Naive B cell (primary cell): ENCODE measurements at regions not wholly inside any gene's neighbourhood (a gene's known extent, or its start where the extent isn't known, plus 50 kb on each side); places are given as distances from the start of the nearest gene placed in this dataset.

Source experiments
- ATAC-seq, 2 donors: fragments of 150-1000 bp; cut with Tn5 transposase; 2 replicates each; pipeline ENCODE4 v1.10.0; 2021; ENCODE audit warnings: low read depth in 2 of 2, mild to moderate bottlenecking in 2 of 2, moderate library complexity in 2 of 2
- DNase-seq: peaks from one replicate; pipeline ENCODE4 v3.0.0; 2022
- H3K27ac Mint-ChIP-seq, 6 donors: one replicate each; pipeline ENCODE4 v1.8.0; 2020 to 2022; ENCODE audit warnings: mild to moderate bottlenecking in 6 of 6, mixed read lengths in 6 of 6, moderate library complexity in 5 of 6, inconsistent platforms in 2 of 6
- H3K27me3 Mint-ChIP-seq, 3 donors: one replicate each; pipeline ENCODE4 v1.8.0; 2021 to 2022; ENCODE audit warnings: mixed read lengths in 3 of 3, mild to moderate bottlenecking in 1 of 3
- H3K36me3 Mint-ChIP-seq, 2 donors: one replicate each; pipeline ENCODE4 v1.8.0; 2020 to 2022; ENCODE audit warnings: mixed read lengths in 2 of 2, inconsistent platforms in 1 of 2, mild to moderate bottlenecking in 1 of 2
- H3K4me1 Mint-ChIP-seq, 3 donors: one replicate each; pipeline ENCODE4 v1.8.0; 2020 to 2022; ENCODE audit warnings: mixed read lengths in 3 of 3, inconsistent platforms in 1 of 3, mild to moderate bottlenecking in 1 of 3, moderate library complexity in 1 of 3
- H3K4me3 Mint-ChIP-seq, 8 donors: one replicate each; pipeline ENCODE4 v1.8.0; 2020 to 2022; ENCODE audit warnings: mild to moderate bottlenecking in 8 of 8, mixed read lengths in 8 of 8, moderate library complexity in 8 of 8, inconsistent platforms in 2 of 8
- H3K9me3 Mint-ChIP-seq, 7 donors: one replicate each; pipeline ENCODE4 v1.8.0; 2020 to 2022; ENCODE audit warnings: mixed read lengths in 7 of 7, mild to moderate bottlenecking in 5 of 7, inconsistent platforms in 2 of 7, moderate library complexity in 1 of 7

DNA sequence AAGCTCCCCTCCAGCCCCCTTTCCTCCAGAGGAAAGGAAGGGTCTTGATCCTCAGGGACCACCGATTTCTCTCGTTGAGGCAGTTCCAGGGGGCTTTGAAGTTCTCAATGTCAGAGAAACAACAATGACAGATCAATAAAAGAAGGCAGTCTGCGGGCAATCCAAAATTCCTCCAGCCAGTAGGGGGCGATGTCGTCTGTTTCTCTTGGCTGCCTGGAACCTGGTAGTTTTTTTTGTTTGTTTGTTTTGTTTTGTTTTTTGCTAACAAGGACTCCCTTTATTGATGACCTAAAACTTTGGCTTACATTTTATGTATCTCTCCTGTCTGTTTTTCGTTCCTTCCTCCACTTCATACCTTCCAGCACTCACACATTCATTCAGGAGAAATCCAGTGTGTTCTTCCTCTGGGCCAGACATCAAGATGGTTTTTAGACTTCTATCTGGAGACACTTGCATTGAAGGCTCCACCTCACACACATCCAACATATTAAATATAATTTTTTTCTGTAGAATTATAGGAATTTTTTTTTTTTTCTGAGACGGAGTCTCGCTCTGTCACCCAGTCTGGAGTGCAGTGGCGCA is 276.6 kb downstream of the RPLP1 start:
- ATAC-seq: peak; percentile 30 to 36
- H3K4me1 Mint-ChIP-seq: peaks cover 8 to 20% (median 16%) of the 10 kb centered on the region in 3 donors
- H3K9me3 Mint-ChIP-seq: no peaks in the 10 kb centered on the region
- no peaks in the 10 kb centered on the region for H3K36me3 Mint-ChIP-seq
- peak overlapping the region in 1 of 8 donors; percentile 7 for H3K4me3 Mint-ChIP-seq
- peaks cover 8 to 26% (median 24%) of the 10 kb centered on the region in 3 donors for H3K27me3 Mint-ChIP-seq
- DNase-seq: peak; percentile 47
- no peak overlapping the region for H3K27ac Mint-ChIP-seq

DNA sequence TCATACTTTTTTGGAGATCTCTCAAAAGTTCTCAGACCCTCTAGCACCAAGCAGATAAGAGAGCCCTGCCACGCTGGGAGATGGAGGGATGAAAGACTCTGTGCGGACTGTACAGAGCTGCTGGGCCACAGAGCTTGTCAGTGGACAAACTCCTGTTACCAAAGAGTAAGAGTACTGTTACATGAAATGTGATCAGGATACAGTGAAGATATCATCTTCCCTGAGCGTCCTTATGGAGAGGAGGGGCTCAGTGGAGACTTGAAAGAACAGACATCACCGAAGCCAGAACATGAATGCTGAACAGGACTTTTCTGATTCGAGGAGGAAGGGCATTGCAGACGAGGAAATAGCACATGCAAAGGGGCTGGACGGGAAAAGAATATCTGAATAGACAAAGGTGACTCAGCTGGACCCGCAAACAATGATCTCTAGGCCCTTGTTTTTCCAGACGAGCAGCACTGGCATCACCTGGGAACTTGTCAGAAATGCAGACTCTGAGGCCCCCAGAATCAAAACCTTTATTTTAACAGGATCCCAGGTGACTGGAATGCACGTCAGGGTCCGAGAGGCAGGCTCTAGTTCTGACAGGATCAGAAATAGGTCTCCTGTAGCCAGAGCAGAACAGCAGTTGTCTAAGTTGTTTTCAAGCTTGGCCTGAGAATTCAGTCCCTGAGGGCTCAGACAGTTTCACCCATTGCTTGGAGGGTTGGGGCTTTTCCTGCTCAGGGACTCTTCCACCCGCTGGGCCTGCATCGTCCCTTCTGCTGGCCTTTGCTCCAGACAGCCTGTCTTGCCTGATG is 277.9 kb downstream of the RPLP1 start:
- ATAC-seq (no peak), DNase-seq (no peak)
- Mint-ChIP-seq H3K36me3 (no peaks in the 10 kb centered on the region), H3K27ac (peak overlapping the region in 1 of 6 donors; percentile 81), H3K4me3 (no peak overlapping the region), H3K4me1 (peaks cover 4 to 16% (median 16%) of the 10 kb centered on the region in 3 donors), H3K9me3 (no peaks in the 10 kb centered on the region), H3K27me3 (peaks cover 0 to 17% (median 17%) of the 10 kb centered on the region in 3 donors)

DNA sequence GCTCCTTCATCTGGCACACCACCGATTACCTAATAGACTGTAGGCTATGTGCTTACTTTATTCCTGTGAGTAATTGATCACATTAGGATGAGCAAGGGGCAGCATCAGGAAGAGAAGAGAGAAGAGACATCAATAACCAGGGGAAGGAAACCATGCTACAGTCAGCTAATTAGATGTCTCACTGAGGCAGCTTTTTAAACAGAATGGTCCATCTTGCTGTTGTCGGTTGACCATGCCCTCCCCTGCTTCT is 278.4 kb downstream of the RPLP1 start:
- ATAC-seq (no peak), DNase-seq (no peak)
- H3K4me3 Mint-ChIP-seq: no peak overlapping the region
- no peak overlapping the region for H3K27ac Mint-ChIP-seq
- H3K4me1 Mint-ChIP-seq: peaks cover 3 to 12% (median 11%) of the 10 kb centered on the region in 3 donors
- H3K27me3 Mint-ChIP-seq: peaks cover 0 to 19% (median 14%) of the 10 kb centered on the region in 3 donors
- H3K9me3 Mint-ChIP-seq: no peaks in the 10 kb centered on the region
- H3K36me3 Mint-ChIP-seq: no peaks in the 10 kb centered on the region

DNA sequence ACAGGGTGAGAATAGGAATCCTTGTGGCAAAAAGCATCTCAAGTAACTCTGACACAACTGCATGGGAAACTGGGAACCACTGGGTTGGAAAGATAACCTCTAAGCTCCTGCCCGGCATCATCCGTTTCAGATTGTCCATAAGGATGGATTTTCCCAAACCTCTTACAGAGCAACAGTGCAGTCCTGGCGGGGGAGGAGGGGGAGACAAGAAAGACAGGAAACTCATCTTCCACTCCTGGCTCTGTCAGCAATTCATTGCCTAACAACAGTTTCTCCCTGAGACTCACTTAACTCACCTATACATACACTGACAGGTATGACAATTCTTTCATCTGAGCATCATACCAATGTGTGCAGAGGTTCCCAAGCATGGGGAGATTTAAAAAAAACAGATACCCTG is 279.0 kb downstream of the RPLP1 start:
- no peak overlapping the region for H3K27ac Mint-ChIP-seq
- H3K27me3 Mint-ChIP-seq: peaks cover under 1 to 24% (median 14%) of the 10 kb centered on the region in 3 donors
- ATAC-seq (no peak), DNase-seq (no peak)
- H3K9me3 Mint-ChIP-seq: no peaks in the 10 kb centered on the region
- H3K4me3 Mint-ChIP-seq: peak overlapping the region in 1 of 8 donors; percentile 6
- no peaks in the 10 kb centered on the region for H3K36me3 Mint-ChIP-seq
- H3K4me1 Mint-ChIP-seq: peaks cover 0 to 6% (median 5%) of the 10 kb centered on the region in 3 donors

DNA sequence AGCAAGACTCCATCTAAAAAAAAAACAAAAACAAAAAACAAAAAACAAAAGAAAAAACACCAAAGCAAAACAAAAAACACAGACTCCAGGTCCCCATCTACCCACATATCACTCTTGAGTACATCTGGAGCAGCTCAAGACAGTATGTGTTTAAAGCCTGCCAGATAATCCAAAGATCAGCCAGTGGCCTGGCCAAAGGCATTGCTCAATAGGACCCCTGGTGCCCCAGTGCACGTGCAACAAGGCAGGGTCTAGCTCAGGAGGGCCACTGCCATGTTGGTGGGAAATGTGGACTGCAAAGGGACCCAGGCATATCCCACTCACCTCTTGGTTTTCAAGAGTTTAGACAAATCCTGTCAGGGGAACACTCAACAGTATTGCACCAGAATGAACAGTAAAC is 279.5 kb downstream of the RPLP1 start:
- no peak overlapping the region for H3K27ac Mint-ChIP-seq
- peaks cover 0 to 5% (median 4%) of the 10 kb centered on the region in 3 donors for H3K4me1 Mint-ChIP-seq
- H3K27me3 Mint-ChIP-seq: peaks cover 6 to 30% (median 20%) of the 10 kb centered on the region in 3 donors
- H3K9me3 Mint-ChIP-seq: peaks cover 0 to 3% (median 0%) of the 10 kb centered on the region in 7 donors
- DNase-seq: no peak
- peaks cover 0 to 5% of the 10 kb centered on the region in 2 donors for H3K36me3 Mint-ChIP-seq
- no peak overlapping the region for H3K4me3 Mint-ChIP-seq
- no peak for ATAC-seq

DNA sequence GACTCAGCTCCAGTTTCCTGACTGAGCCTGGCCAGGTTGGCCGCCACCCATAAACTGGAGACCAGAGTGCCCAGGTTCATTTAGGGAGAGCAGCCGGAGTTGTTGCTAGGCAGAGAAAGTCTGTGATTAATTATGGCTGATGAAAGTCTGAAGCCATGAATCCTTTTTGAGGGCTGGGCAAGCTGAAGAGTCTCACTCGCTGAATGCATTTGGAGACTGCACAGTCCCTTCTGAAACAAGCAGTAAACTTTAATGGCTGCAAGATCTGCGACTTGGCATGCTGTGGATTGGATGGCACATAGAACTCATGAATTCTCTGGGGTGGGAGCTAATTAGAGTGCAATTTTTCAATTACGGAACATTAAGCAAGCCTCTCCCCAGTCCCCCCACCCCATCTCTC is 282.1 kb downstream of the RPLP1 start:
- no peak overlapping the region for H3K27ac Mint-ChIP-seq

DNA sequence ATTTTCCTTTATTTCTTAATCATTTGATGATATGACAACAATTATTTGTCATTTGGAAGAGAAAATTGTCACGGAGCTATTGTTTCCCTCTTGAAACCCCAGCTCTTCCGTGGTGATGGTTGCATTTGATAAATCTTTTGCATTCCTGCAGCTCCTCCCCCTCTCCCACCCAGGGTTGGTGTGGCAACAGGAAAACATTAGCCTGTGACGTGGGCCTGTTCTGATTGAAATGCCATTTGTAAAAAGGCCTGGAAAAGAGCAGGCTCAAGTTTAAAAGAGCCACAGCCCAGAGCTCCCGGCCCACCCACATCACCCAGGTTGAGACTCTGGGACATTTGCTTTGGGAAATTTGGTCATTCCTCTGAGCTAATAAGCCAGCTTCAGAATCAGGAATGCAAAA is 282.5 kb downstream of the RPLP1 start:
- H3K4me1 Mint-ChIP-seq: no peaks in the 10 kb centered on the region
- no peak overlapping the region for H3K27ac Mint-ChIP-seq
- H3K27me3 Mint-ChIP-seq: peaks cover 30 to 55% (median 33%) of the 10 kb centered on the region in 3 donors
- H3K9me3 Mint-ChIP-seq: peaks cover 0 to 7% (median 1%) of the 10 kb centered on the region in 7 donors
- peaks cover 0 to 15% of the 10 kb centered on the region in 2 donors for H3K36me3 Mint-ChIP-seq
- no peak for ATAC-seq
- DNase-seq: no peak
- no peak overlapping the region for H3K4me3 Mint-ChIP-seq

More for the DNA sequence above, 282.1 kb downstream of the RPLP1 start:
- Mint-ChIP-seq H3K27me3 (peaks cover 27 to 51% (median 29%) of the 10 kb centered on the region in 3 donors), H3K9me3 (peaks cover 0 to 7% (median 0%) of the 10 kb centered on the region in 7 donors), H3K4me3 (no peak overlapping the region), H3K4me1 (no peaks in the 10 kb centered on the region), H3K36me3 (peaks cover 0 to 13% of the 10 kb centered on the region in 2 donors)
- ATAC-seq: no peak
- DNase-seq: no peak

DNA sequence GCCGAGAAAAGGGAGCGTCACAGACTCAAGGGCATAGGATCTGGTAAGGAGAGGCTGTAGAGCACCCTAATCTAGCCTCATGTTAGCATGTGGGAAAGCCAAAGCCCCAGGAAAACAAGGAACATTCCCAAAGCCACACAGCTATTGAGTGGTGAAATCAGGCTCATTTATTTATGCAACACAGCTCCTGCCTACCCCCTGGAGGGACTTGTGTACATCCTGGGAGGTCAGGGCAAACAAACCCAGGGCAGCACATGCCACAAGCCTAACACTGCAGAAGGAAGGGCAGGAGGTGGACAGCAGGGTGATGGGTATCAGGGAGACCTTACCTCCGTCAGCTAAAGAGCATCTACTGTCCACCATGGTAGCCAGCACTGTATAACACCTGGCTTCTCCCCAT is 283.5 kb downstream of the RPLP1 start:
- Mint-ChIP-seq H3K36me3 (peaks cover 0 to 15% of the 10 kb centered on the region in 2 donors), H3K4me1 (no peaks in the 10 kb centered on the region)
- no peak for ATAC-seq

DNA sequence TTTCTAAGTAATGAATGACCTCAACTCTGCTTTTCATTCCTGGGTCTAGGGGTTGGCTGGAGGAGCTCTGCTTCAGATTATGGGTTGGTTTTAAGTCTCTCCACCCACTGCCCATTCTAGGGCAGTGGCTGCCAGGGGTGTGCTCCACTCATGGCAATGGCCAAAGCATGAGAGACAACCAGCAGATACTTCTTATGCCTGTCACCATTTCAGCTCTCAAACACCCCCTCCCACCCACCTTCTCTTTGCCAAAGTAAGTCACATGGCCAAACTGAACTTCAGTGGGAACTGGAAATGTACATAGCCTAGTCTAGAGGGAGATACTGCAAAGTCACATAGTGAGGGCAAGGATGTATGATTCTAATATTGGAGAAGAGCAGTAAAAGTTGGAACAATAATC is 285.3 kb downstream of the RPLP1 start:
- no peak for ATAC-seq
- peaks cover 0 to 15% of the 10 kb centered on the region in 2 donors for H3K36me3 Mint-ChIP-seq
- peaks cover 30 to 64% (median 34%) of the 10 kb centered on the region in 3 donors for H3K27me3 Mint-ChIP-seq
- H3K9me3 Mint-ChIP-seq: peaks cover 4 to 19% (median 6%) of the 10 kb centered on the region in 7 donors
- H3K27ac Mint-ChIP-seq: no peak overlapping the region
- H3K4me1 Mint-ChIP-seq: no peaks in the 10 kb centered on the region
- DNase-seq: no peak
- no peak overlapping the region for H3K4me3 Mint-ChIP-seq

More for the DNA sequence above, 283.5 kb downstream of the RPLP1 start:
- peaks cover 4 to 15% (median 5%) of the 10 kb centered on the region in 7 donors for H3K9me3 Mint-ChIP-seq
- no peak overlapping the region for H3K27ac Mint-ChIP-seq
- no peak for DNase-seq
- H3K4me3 Mint-ChIP-seq: no peak overlapping the region
- peaks cover 30 to 58% (median 34%) of the 10 kb centered on the region in 3 donors for H3K27me3 Mint-ChIP-seq

DNA sequence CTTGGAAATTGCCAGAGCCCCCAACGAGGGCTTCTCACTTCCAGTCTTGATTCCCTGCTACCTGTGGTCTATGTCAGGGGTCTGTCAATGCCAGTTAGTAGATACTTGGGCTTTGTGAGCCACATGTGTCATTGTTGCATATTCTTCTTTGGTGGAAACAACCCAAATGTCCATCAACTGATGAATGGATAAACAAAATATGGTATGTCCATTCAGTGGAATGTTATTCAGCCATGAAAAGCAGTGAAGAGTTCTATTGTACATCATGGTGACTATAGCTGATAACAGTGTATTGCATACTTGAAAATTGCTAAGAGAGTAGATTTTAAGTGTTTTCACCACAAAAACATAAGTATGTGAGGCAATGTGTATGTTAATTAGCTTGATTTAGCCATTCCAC is 288.1 kb downstream of the RPLP1 start:
- Mint-ChIP-seq H3K4me1 (peaks cover 5 to 8% (median 7%) of the 10 kb centered on the region in 3 donors), H3K9me3 (peaks cover 4 to 19% (median 6%) of the 10 kb centered on the region in 7 donors), H3K27me3 (peaks cover 34 to 56% (median 41%) of the 10 kb centered on the region in 3 donors), H3K27ac (no peak overlapping the region), H3K36me3 (peaks cover 0 to 15% of the 10 kb centered on the region in 2 donors), H3K4me3 (no peak overlapping the region)
- ATAC-seq: no peak
- no peak for DNase-seq

DNA sequence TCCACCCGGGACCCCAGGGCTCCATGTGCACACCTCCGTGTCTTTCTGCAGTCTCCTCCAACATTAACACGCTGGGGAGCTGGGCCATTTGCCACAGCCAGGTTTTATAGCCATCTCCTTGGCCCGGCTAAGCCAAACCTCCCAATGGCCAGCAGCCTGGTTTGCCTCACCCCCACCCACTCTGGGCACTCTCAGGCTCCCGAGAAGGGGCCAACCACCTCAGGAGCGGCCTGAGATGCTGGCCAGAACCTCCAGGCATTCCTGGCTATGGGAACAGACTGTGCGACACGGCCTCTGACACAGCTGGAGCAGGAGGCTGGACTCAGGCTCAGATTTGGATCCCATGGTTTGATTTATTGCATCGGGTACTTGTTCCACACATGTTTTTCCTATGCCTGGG is 289.7 kb downstream of the RPLP1 start:
- ATAC-seq (no peak), DNase-seq (no peak)
- peaks cover 7 to 9% (median 8%) of the 10 kb centered on the region in 3 donors for H3K4me1 Mint-ChIP-seq
- H3K36me3 Mint-ChIP-seq: peaks cover 0 to 8% of the 10 kb centered on the region in 2 donors
- H3K9me3 Mint-ChIP-seq: peaks cover 0 to 19% (median 6%) of the 10 kb centered on the region in 7 donors
- H3K27me3 Mint-ChIP-seq: peaks cover 35 to 55% (median 47%) of the 10 kb centered on the region in 3 donors
- H3K27ac Mint-ChIP-seq: no peak overlapping the region
- no peak overlapping the region for H3K4me3 Mint-ChIP-seq

DNA sequence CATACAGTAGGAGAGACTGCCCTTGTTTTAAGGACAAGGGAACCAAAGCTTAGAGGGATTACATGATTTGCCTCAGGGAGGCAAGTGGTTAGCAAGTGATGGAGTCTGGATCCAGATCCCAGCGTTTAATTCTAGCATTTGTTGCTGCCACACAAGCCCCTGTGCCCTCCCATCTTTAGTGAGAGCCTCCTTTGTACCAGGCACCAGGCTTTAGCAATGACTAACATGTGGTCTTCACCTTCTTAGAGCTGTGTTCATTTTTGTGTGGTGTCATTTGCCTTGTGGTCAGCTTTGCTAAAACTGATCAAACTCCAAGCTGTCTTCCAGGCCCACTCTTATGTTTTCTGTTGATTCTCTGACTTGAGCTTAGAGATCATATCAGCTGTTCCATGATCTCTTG is 290.5 kb downstream of the RPLP1 start:
- ATAC-seq: no peak
- Mint-ChIP-seq H3K27me3 (peaks cover 32 to 50% (median 47%) of the 10 kb centered on the region in 3 donors), H3K9me3 (peaks cover 0 to 19% (median 6%) of the 10 kb centered on the region in 7 donors)

DNA sequence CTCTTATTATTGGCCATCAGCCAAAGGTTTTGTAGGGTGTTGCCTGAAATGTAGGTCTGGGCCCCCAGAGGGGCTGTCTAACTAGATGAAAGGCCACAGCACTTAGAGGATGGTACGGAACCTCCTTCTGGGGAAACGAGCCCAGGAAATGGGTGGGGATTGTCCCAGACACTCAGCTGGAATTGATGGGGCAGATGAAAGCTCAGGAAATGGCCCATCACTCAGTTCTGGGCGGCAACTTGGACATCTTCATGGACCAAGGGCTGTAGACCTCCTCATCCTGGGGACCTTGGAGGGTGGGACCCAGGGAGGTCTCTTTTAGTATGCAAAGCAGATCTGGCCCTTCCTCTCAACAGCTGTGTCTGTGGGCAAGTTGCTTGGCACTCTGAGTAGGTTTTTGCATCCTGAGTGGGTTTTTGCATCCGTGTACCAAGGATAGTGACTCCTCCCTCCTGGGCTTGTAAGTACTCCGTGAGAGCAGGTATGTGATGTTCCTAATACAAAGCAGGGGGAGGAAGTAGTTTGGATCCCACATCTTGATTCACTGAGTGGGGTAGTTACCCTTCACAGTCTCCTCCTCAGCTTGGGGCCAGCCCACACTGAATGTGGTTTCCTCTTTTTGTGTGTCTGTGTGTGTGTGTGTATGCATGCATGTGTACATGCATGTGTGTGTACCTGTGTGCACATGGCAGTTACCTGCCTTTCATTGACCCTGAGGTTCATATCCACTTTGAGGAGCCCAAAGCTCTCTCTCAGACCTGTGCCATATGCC is 292.0 kb downstream of the RPLP1 start:
- Mint-ChIP-seq H3K27ac (no peak overlapping the region), H3K36me3 (peaks cover 0 to 4% of the 10 kb centered on the region in 2 donors), H3K9me3 (peaks cover 0 to 19% (median 6%) of the 10 kb centered on the region in 7 donors), H3K27me3 (peaks cover 19 to 40% (median 35%) of the 10 kb centered on the region in 3 donors), H3K4me3 (no peak overlapping the region), H3K4me1 (peaks cover 7 to 9% (median 8%) of the 10 kb centered on the region in 3 donors)
- DNase-seq (no peak), ATAC-seq (no peak)

More for the DNA sequence above, 290.5 kb downstream of the RPLP1 start:
- H3K27ac Mint-ChIP-seq: no peak overlapping the region
- no peak for DNase-seq
- H3K4me3 Mint-ChIP-seq: peak overlapping the region in 1 of 8 donors; percentile 66
- peaks cover 0 to 7% of the 10 kb centered on the region in 2 donors for H3K36me3 Mint-ChIP-seq
- peaks cover 7 to 9% (median 8%) of the 10 kb centered on the region in 3 donors for H3K4me1 Mint-ChIP-seq
